ENCODE measurements at regions not wholly inside any gene's neighbourhood (a gene's known extent, or its start where the extent isn't known, plus 50 kb on each side); places are given as distances from the start of the nearest gene placed in this dataset.

- peak; percentile 73 for DNase-seq (ENCODE audit: extremely low spot score, unreplicated experiment)
- Mint-ChIP-seq H3K4me1 (ENCODE audit: unreplicated experiment) (no peaks in the 10 kb centered on the region), H3K27me3 (ENCODE audit: unreplicated experiment) (no peaks in the 10 kb centered on the region), H3K4me3 (ENCODE audit: unreplicated experiment) (no peak overlapping the region), H3K27ac (ENCODE audit: unreplicated experiment) (no peak overlapping the region), H3K36me3 (ENCODE audit: unreplicated experiment) (no peaks in the 10 kb centered on the region), H3K9me3 (ENCODE audit: unreplicated experiment) (peaks cover 43% of the 10 kb centered on the region)
- TF ChIP-seq, protein P1, sequence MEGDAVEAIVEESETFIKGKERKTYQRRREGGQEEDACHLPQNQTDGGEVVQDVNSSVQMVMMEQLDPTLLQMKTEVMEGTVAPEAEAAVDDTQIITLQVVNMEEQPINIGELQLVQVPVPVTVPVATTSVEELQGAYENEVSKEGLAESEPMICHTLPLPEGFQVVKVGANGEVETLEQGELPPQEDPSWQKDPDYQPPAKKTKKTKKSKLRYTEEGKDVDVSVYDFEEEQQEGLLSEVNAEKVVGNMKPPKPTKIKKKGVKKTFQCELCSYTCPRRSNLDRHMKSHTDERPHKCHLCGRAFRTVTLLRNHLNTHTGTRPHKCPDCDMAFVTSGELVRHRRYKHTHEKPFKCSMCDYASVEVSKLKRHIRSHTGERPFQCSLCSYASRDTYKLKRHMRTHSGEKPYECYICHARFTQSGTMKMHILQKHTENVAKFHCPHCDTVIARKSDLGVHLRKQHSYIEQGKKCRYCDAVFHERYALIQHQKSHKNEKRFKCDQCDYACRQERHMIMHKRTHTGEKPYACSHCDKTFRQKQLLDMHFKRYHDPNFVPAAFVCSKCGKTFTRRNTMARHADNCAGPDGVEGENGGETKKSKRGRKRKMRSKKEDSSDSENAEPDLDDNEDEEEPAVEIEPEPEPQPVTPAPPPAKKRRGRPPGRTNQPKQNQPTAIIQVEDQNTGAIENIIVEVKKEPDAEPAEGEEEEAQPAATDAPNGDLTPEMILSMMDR (IDR thresholded peaks at IDR 0.05), result no peak
Observed at GRCh38 chr14:105937253-105938054, 411.1 kb downstream of the TMEM121 start.

DNA sequence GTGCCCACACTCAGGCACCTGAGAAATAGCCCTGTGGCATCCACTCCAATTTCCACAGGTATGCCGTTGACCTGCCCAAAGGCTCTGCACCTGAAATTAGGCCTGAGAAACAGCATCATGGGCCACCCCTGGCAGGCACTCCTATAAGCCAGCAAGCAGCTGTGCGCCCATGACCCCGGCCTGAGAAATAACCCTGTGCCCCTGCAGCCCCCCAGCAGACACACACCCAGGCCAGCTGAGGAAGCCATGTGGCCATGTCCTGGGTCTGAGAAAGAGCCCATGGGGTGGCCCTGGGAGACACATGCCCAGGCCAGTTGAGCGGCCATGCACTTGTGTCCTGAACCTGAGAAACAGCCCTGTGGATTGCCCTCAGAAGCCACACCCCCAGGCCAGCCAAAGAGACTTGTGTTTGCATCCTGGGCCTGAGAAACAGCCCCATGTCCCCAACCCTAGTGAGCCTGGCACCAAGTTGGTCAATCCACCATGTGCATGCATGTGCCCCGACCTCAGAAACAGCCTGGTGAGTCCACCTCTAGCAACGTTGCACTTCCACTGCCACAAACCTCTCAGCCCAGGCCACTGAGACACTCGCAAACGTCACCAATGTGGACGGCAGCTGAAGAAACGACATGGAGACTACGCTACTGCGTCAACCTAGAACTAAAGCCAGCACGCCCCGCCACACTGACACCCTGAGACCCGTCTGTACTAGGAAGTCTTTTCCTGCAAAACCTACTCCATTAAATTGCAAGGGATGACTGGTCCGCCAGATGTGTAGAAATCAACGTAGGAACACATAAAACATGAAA is 411.9 kb downstream of the TMEM121 start:
- no peak overlapping the region for H3K4me3 Mint-ChIP-seq (ENCODE audit: unreplicated experiment)
- H3K9me3 Mint-ChIP-seq (ENCODE audit: unreplicated experiment), result peaks cover 51% of the 10 kb centered on the region
- H3K27me3 Mint-ChIP-seq (ENCODE audit: unreplicated experiment), result no peaks in the 10 kb centered on the region
- TF ChIP-seq, protein P1 (IDR thresholded peaks at IDR 0.05), result no peak
- no peak overlapping the region for H3K27ac Mint-ChIP-seq (ENCODE audit: unreplicated experiment)
- H3K4me1 Mint-ChIP-seq (ENCODE audit: unreplicated experiment), result no peaks in the 10 kb centered on the region
- DNase-seq (ENCODE audit: extremely low spot score, unreplicated experiment), result peak; percentile 75
- no peaks in the 10 kb centered on the region for H3K36me3 Mint-ChIP-seq (ENCODE audit: unreplicated experiment)

GRCh38 chr14:105938959-105939358 is 412.6 kb downstream of the TMEM121 start:
- Mint-ChIP-seq H3K27ac (ENCODE audit: unreplicated experiment) (no peak overlapping the region), H3K4me3 (ENCODE audit: unreplicated experiment) (no peak overlapping the region), H3K4me1 (ENCODE audit: unreplicated experiment) (no peaks in the 10 kb centered on the region), H3K9me3 (ENCODE audit: unreplicated experiment) (peaks cover 46% of the 10 kb centered on the region), H3K27me3 (ENCODE audit: unreplicated experiment) (no peaks in the 10 kb centered on the region), H3K36me3 (ENCODE audit: unreplicated experiment) (no peaks in the 10 kb centered on the region)
- no peak for DNase-seq (ENCODE audit: extremely low spot score, unreplicated experiment)
- TF ChIP-seq, protein P1 (IDR thresholded peaks at IDR 0.05), result no peak

DNA sequence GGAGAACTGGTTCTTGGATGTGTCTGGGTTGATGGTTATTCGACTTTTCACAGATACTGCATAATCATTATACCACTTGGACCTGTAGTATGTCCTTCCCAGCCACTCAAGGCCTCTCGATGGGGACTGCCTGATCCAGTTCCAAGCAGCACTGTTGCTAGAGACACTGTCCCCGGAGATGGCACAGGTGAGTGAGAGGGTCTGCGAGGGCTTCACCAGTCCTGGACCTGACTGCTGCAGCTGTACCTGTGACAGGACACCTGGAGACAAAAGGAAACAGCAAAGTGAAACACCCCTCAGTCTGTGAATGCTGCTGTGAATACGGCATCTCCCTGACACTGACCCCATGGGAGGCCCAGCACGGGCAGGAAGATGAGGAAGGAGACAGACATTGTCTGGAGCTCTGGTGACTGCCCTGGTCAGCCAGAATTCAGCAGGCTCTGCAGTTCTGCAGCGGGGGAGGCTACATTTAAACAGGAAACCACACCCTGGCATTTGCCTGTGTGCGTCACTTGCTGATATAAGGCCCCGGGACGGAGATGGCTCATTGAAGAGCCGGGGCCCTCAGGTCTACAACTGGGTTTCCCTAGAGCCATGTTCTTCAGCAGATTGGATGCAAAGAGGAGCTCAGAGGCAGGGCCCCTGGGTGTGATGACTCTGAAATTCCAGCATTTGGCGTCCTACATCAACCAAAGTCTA is 413.6 kb downstream of the TMEM121 start:
- TF ChIP-seq, protein P1 (IDR thresholded peaks at IDR 0.05), result no peak
- no peak overlapping the region for H3K4me3 Mint-ChIP-seq (ENCODE audit: unreplicated experiment)
- peak; percentile 79 for DNase-seq (ENCODE audit: extremely low spot score, unreplicated experiment)
- H3K36me3 Mint-ChIP-seq (ENCODE audit: unreplicated experiment), result no peaks in the 10 kb centered on the region
- no peak overlapping the region for H3K27ac Mint-ChIP-seq (ENCODE audit: unreplicated experiment)
- no peaks in the 10 kb centered on the region for H3K27me3 Mint-ChIP-seq (ENCODE audit: unreplicated experiment)
- H3K4me1 Mint-ChIP-seq (ENCODE audit: unreplicated experiment), result no peaks in the 10 kb centered on the region
- H3K9me3 Mint-ChIP-seq (ENCODE audit: unreplicated experiment), result peaks cover 46% of the 10 kb centered on the region

All from osteocyte (in vitro differentiated cells).